ENCODE measurements at regions not wholly inside any gene's neighbourhood (a gene's known extent, or its start where the extent isn't known, plus 50 kb on each side); places are given as distances from the start of the nearest gene placed in this dataset.

DNA sequence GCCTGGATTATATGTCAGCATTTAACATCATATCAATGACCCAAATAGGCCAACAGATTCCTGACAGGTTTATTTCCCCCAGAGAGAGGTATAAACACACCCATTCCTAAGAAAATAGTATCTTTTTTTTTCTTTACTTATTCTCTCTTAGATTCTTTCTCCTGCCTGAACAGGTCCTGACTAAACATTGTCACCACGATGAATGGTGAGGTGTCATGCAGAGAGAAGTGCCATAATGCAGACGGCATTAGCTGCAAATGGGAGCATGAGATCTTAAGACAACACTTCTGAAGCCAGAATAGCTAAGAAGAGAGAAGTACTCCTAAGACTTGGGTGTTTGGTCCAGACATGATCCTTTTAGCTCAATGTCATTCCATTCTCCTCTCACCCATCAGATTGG lies 131.3 kb downstream of the ZNF648 start:
- TF ChIP-seq, protein P1, sequence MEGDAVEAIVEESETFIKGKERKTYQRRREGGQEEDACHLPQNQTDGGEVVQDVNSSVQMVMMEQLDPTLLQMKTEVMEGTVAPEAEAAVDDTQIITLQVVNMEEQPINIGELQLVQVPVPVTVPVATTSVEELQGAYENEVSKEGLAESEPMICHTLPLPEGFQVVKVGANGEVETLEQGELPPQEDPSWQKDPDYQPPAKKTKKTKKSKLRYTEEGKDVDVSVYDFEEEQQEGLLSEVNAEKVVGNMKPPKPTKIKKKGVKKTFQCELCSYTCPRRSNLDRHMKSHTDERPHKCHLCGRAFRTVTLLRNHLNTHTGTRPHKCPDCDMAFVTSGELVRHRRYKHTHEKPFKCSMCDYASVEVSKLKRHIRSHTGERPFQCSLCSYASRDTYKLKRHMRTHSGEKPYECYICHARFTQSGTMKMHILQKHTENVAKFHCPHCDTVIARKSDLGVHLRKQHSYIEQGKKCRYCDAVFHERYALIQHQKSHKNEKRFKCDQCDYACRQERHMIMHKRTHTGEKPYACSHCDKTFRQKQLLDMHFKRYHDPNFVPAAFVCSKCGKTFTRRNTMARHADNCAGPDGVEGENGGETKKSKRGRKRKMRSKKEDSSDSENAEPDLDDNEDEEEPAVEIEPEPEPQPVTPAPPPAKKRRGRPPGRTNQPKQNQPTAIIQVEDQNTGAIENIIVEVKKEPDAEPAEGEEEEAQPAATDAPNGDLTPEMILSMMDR (IDR thresholded peaks at IDR 0.05) = no peak
- no peak for TF ChIP-seq POLR2A (IDR thresholded peaks at IDR 0.05)

Data from Peyer's patch (tissue), 4 donors.